ENCODE measurements at regions not wholly inside any gene's neighbourhood (a gene's known extent, or its start where the extent isn't known, plus 50 kb on each side); places are given as distances from the start of the nearest gene placed in this dataset.

- no peak for DNase-seq (ENCODE audit: low spot score)
These were observed 380.2 kb downstream of the CDH10 start for GRCh38 chr5:24264547-24264946.

GRCh38 chr5:24265306-24265705 lies 379.5 kb downstream of the CDH10 start:
- DNase-seq (ENCODE audit: low spot score) = no peak

GRCh38 chr5:24268482-24269056 lies 376.2 kb downstream of the CDH10 start:
- DNase-seq (ENCODE audit: low spot score) = no peak

GRCh38 chr5:24271702-24272118 lies 373.1 kb downstream of the CDH10 start:
- peak; percentile 43 for DNase-seq (ENCODE audit: low spot score)

- DNase-seq (ENCODE audit: low spot score) = no peak
These were observed 372.0 kb downstream of the CDH10 start for GRCh38 chr5:24272741-24273140.

GRCh38 chr5:24280215-24280614 lies 364.6 kb downstream of the CDH10 start:
- DNase-seq (ENCODE audit: low spot score) = no peak

GRCh38 chr5:24281818-24282217 lies 363.0 kb downstream of the CDH10 start:
- DNase-seq (ENCODE audit: low spot score) = no peak

GRCh38 chr5:24289582-24290335 lies 355.0 kb downstream of the CDH10 start:
- DNase-seq (ENCODE audit: low spot score) = no peak

GRCh38 chr5:24290536-24290935 lies 354.2 kb downstream of the CDH10 start:
- no peak for DNase-seq (ENCODE audit: low spot score)

- DNase-seq (ENCODE audit: low spot score) = no peak
These were observed 352.9 kb downstream of the CDH10 start for GRCh38 chr5:24291916-24292315.

- DNase-seq (ENCODE audit: low spot score) = no peak
These were observed 350.4 kb downstream of the CDH10 start for GRCh38 chr5:24294333-24294732.

GRCh38 chr5:24314106-24314505 lies 330.7 kb downstream of the CDH10 start:
- DNase-seq (ENCODE audit: low spot score) = no peak

- no peak for DNase-seq (ENCODE audit: low spot score)
These were observed 324.1 kb downstream of the CDH10 start for GRCh38 chr5:24320643-24321042.

- no peak for DNase-seq (ENCODE audit: low spot score)
These were observed 319.4 kb downstream of the CDH10 start for GRCh38 chr5:24325306-24325832.

- DNase-seq (ENCODE audit: low spot score) = no peak
These were observed 313.2 kb downstream of the CDH10 start for GRCh38 chr5:24331531-24331930.

GRCh38 chr5:24347158-24347557 lies 297.6 kb downstream of the CDH10 start:
- DNase-seq (ENCODE audit: low spot score) = no peak

GRCh38 chr5:24351285-24351684 lies 293.5 kb downstream of the CDH10 start:
- DNase-seq (ENCODE audit: low spot score) = no peak

GRCh38 chr5:24353016-24353415 lies 291.8 kb downstream of the CDH10 start:
- DNase-seq (ENCODE audit: low spot score) = no peak

GRCh38 chr5:24353611-24354010 lies 291.2 kb downstream of the CDH10 start:
- no peak for DNase-seq (ENCODE audit: low spot score)

GRCh38 chr5:24363789-24364481 lies 280.8 kb downstream of the CDH10 start:
- no peak for DNase-seq (ENCODE audit: low spot score)

- DNase-seq (ENCODE audit: low spot score) = no peak
These were observed 280.1 kb downstream of the CDH10 start for GRCh38 chr5:24364711-24365110.

- no peak for DNase-seq (ENCODE audit: low spot score)
These were observed 279.4 kb downstream of the CDH10 start for GRCh38 chr5:24365406-24365805.

- no peak for DNase-seq (ENCODE audit: low spot score)
These were observed 277.6 kb downstream of the CDH10 start for GRCh38 chr5:24367216-24367615.

Data from LoVo (cell line).